OCI-LY3 (cell line): ENCODE measurements at regions not wholly inside any gene's neighbourhood (a gene's known extent, or its start where the extent isn't known, plus 50 kb on each side); places are given as distances from the start of the nearest gene placed in this dataset.

ENCODE experiments used
- CTCF ChIP-seq: fragments of 200-600, 300-600 bp; sonication (generic); IDR thresholded peaks from 2 replicates; pipeline ENCODE4 v1.5.1; 2014; ENCODE audit warnings: antibody characterized with exemption, low read length, low read depth
- EZH2phosphoT487 ChIP-seq: fragments of 200-600 bp; shearing (Covaris generic); IDR thresholded peaks from 2 replicates; pipeline ENCODE4 v1.6.1; 2018; ENCODE audit warnings: antibody characterized with exemption, mixed run types, low read depth

- TF ChIP-seq CTCF (no peak), EZH2phosphoT487 (no peak)
Measured at GRCh38 chr5:102554082-102554481, 55.3 kb upstream of the SLCO6A1 start.
